BLaER1 (cell line): ENCODE measurements at regions not wholly inside any gene's neighbourhood (a gene's known extent, or its start where the extent isn't known, plus 50 kb on each side); places are given as distances from the start of the nearest gene placed in this dataset.

ENCODE experiments used
- H3K27ac ChIP-seq: shearing (Covaris generic); formaldehyde crosslinking; 2 replicates; pipeline ENCODE4 v1.8.1; 2022
- H3K27me3 ChIP-seq: shearing (Covaris generic); formaldehyde crosslinking; 2 replicates; pipeline ENCODE4 v1.8.1; 2022
- H3K36me3 ChIP-seq: shearing (Covaris generic); formaldehyde crosslinking; 2 replicates; pipeline ENCODE4 v1.8.1; 2022
- H3K4me1 ChIP-seq: shearing (Covaris generic); formaldehyde crosslinking; 2 replicates; pipeline ENCODE4 v1.8.1; 2022
- H3K4me2 ChIP-seq: shearing (Covaris generic); formaldehyde crosslinking; 2 replicates; pipeline ENCODE4 v1.8.1; 2022
- H3K4me3 ChIP-seq: shearing (Covaris generic); formaldehyde crosslinking; 2 replicates; pipeline ENCODE4 v1.8.1; 2022
- H3K9ac ChIP-seq: shearing (Covaris generic); formaldehyde crosslinking; 2 replicates; pipeline ENCODE4 v1.8.1; 2022
- H3K9me3 ChIP-seq: shearing (Covaris generic); formaldehyde crosslinking; 2 replicates; pipeline ENCODE4 v1.8.1; 2022
- H4K20me1 ChIP-seq: shearing (Covaris generic); formaldehyde crosslinking; 2 replicates; pipeline ENCODE4 v1.8.1; 2022
- Cebpa-rat ChIP-seq: shearing (Covaris generic); IDR thresholded peaks from 2 replicates; pipeline ENCODE4 v1.8.1; 2022

GRCh38 chr5:82352146-82352791, 74.1 kb upstream of the RPS23 start:
- Histone ChIP-seq H3K9me3 (no peaks in the 10 kb centered on the region), H3K4me3 (no peak overlapping the region), H3K9ac (no peak overlapping the region), H3K27me3 (no peaks in the 10 kb centered on the region), H4K20me1 (no peaks in the 10 kb centered on the region), H3K4me2 (no peak overlapping the region), H3K4me1 (peaks cover 29% of the 10 kb centered on the region), H3K27ac (no peak overlapping the region), H3K36me3 (no peaks in the 10 kb centered on the region)
- no peak for TF ChIP-seq Cebpa-rat

- H3K27ac ChIP-seq = no peak overlapping the region
- H3K4me3 ChIP-seq = no peak overlapping the region
- H3K36me3 ChIP-seq = no peaks in the 10 kb centered on the region
- no peak overlapping the region for H3K9ac ChIP-seq
- H3K9me3 ChIP-seq = no peaks in the 10 kb centered on the region
- H3K27me3 ChIP-seq = no peaks in the 10 kb centered on the region
- H3K4me1 ChIP-seq = peaks cover 29% of the 10 kb centered on the region
- TF ChIP-seq Cebpa-rat = no peak
- H3K4me2 ChIP-seq = no peak overlapping the region
- H4K20me1 ChIP-seq = no peaks in the 10 kb centered on the region
Measured at GRCh38 chr5:82351754-82352145, 73.6 kb upstream of the RPS23 start.

- Histone ChIP-seq H3K36me3 (no peaks in the 10 kb centered on the region), H3K9me3 (no peaks in the 10 kb centered on the region), H3K4me1 (peaks cover 28% of the 10 kb centered on the region), H3K27me3 (no peaks in the 10 kb centered on the region), H3K4me2 (no peak overlapping the region), H3K9ac (no peak overlapping the region), H3K27ac (no peak overlapping the region), H4K20me1 (no peaks in the 10 kb centered on the region), H3K4me3 (no peak overlapping the region)
- no peak for TF ChIP-seq Cebpa-rat
Measured at GRCh38 chr5:82351297-82351696, 73.1 kb upstream of the RPS23 start.

- H3K27ac ChIP-seq = no peak overlapping the region
- no peaks in the 10 kb centered on the region for H3K36me3 ChIP-seq
- no peak for TF ChIP-seq Cebpa-rat
- H3K4me2 ChIP-seq = no peak overlapping the region
- H3K9ac ChIP-seq = no peak overlapping the region
- no peaks in the 10 kb centered on the region for H3K9me3 ChIP-seq
- no peaks in the 10 kb centered on the region for H4K20me1 ChIP-seq
- H3K4me3 ChIP-seq = no peak overlapping the region
- no peaks in the 10 kb centered on the region for H3K27me3 ChIP-seq
- H3K4me1 ChIP-seq = peaks cover 27% of the 10 kb centered on the region
Measured at GRCh38 chr5:82349652-82350051, 71.5 kb upstream of the RPS23 start.

GRCh38 chr5:82348784-82349425, 70.8 kb upstream of the RPS23 start:
- Histone ChIP-seq H3K4me2 (no peak overlapping the region), H3K27ac (no peak overlapping the region), H3K27me3 (no peaks in the 10 kb centered on the region), H3K36me3 (no peaks in the 10 kb centered on the region), H3K4me1 (peaks cover 22% of the 10 kb centered on the region), H3K9ac (no peak overlapping the region), H3K4me3 (no peak overlapping the region), H4K20me1 (no peaks in the 10 kb centered on the region), H3K9me3 (no peaks in the 10 kb centered on the region)
- no peak for TF ChIP-seq Cebpa-rat

- peak overlapping the region; percentile 39 for H3K4me2 ChIP-seq
- H3K27me3 ChIP-seq = no peaks in the 10 kb centered on the region
- peaks cover 12% of the 10 kb centered on the region for H3K4me1 ChIP-seq
- no peaks in the 10 kb centered on the region for H4K20me1 ChIP-seq
- H3K9ac ChIP-seq = no peak overlapping the region
- H3K9me3 ChIP-seq = no peaks in the 10 kb centered on the region
- no peaks in the 10 kb centered on the region for H3K36me3 ChIP-seq
- H3K4me3 ChIP-seq = no peak overlapping the region
- no peak overlapping the region for H3K27ac ChIP-seq
- TF ChIP-seq Cebpa-rat = no peak
Measured at GRCh38 chr5:82347201-82347865, 69.2 kb upstream of the RPS23 start.

- no peak overlapping the region for H3K9ac ChIP-seq
Measured at GRCh38 chr5:82346399-82347165, 68.4 kb upstream of the RPS23 start.

GRCh38 chr5:82345108-82345507, 67.0 kb upstream of the RPS23 start:
- H3K9ac ChIP-seq = no peak overlapping the region
- no peaks in the 10 kb centered on the region for H3K27me3 ChIP-seq
- no peak for TF ChIP-seq Cebpa-rat
- no peaks in the 10 kb centered on the region for H4K20me1 ChIP-seq
- no peak overlapping the region for H3K4me3 ChIP-seq
- H3K4me2 ChIP-seq = no peak overlapping the region
- H3K36me3 ChIP-seq = no peaks in the 10 kb centered on the region
- H3K4me1 ChIP-seq = peaks cover 10% of the 10 kb centered on the region
- H3K9me3 ChIP-seq = no peaks in the 10 kb centered on the region
- no peak overlapping the region for H3K27ac ChIP-seq

More at GRCh38 chr5:82346399-82347165, 68.4 kb upstream of the RPS23 start:
- H3K9me3 ChIP-seq = no peaks in the 10 kb centered on the region
- H3K4me1 ChIP-seq = peaks cover 10% of the 10 kb centered on the region
- H3K27ac ChIP-seq = no peak overlapping the region
- TF ChIP-seq Cebpa-rat = no peak
- no peak overlapping the region for H3K4me3 ChIP-seq
- no peaks in the 10 kb centered on the region for H4K20me1 ChIP-seq
- no peaks in the 10 kb centered on the region for H3K36me3 ChIP-seq
- H3K27me3 ChIP-seq = no peaks in the 10 kb centered on the region
- H3K4me2 ChIP-seq = peak overlapping the region; percentile 39

- Histone ChIP-seq H3K27ac (no peak overlapping the region), H3K4me1 (no peaks in the 10 kb centered on the region), H3K9ac (no peak overlapping the region), H3K4me3 (no peak overlapping the region), H4K20me1 (no peaks in the 10 kb centered on the region), H3K9me3 (no peaks in the 10 kb centered on the region), H3K4me2 (no peak overlapping the region), H3K27me3 (no peaks in the 10 kb centered on the region), H3K36me3 (no peaks in the 10 kb centered on the region)
- TF ChIP-seq Cebpa-rat = no peak
Measured at GRCh38 chr5:82341325-82341724, 63.2 kb upstream of the RPS23 start.

GRCh38 chr5:82340799-82341198, 62.6 kb upstream of the RPS23 start:
- H4K20me1 ChIP-seq = no peaks in the 10 kb centered on the region
- no peak overlapping the region for H3K4me3 ChIP-seq
- H3K9ac ChIP-seq = no peak overlapping the region
- TF ChIP-seq Cebpa-rat = no peak
- no peaks in the 10 kb centered on the region for H3K36me3 ChIP-seq
- no peak overlapping the region for H3K4me2 ChIP-seq
- H3K27me3 ChIP-seq = no peaks in the 10 kb centered on the region
- H3K9me3 ChIP-seq = no peaks in the 10 kb centered on the region
- no peak overlapping the region for H3K27ac ChIP-seq
- H3K4me1 ChIP-seq = no peaks in the 10 kb centered on the region
